Endothelial cell of umbilical vein (primary cell): ENCODE measurements at regions not wholly inside any gene's neighbourhood (a gene's known extent, or its start where the extent isn't known, plus 50 kb on each side); places are given as distances from the start of the nearest gene placed in this dataset.

Source experiments
- BruUV-seq: library from RNA; stranded (reverse); fragments of 400-500 nt; replicated peaks from 2 replicates; lab custom pipeline; 2021; lab: Mats Ljungman, UMichigan
- CTCF ChIA-PET: fragments of 300-600, 350-600 bp; sonication (Branson Sonifier 250); formaldehyde crosslinking; loops from one replicate; lab custom pipeline; 2021; ENCODE audit warnings: antibody characterized with exemption, inconsistent platforms; lab: Charles Lee
- POLR2A ChIA-PET: fragments of 300-600, 350-600 bp; sonication (Branson Sonifier 250); formaldehyde crosslinking; loops from one replicate; lab custom pipeline; 2021; ENCODE audit warnings: antibody characterized with exemption, inconsistent platforms; lab: Charles Lee
- DNase-seq: peaks from one replicate; pipeline ENCODE4 v3.0.0-alpha.2; 2011; ENCODE audit warnings: low read depth, low spot score
- FAIRE-seq: peaks from 2 replicates; lab custom pipeline; 2011; peaks lifted over from hg19 to GRCh38; lab: Jason Lieb, UNC
- H2AFZ ChIP-seq: 2 replicates; pipeline ENCODE4 v1.6.0; 2012; ENCODE audit warnings: low read depth, low read length, control low read depth, inconsistent platforms
- H3K27ac ChIP-seq: 2 replicates; pipeline ENCODE4 v1.5.1; 2011; ENCODE audit warnings: low read depth, mild to moderate bottlenecking, control low read depth, low read length, moderate library complexity; ENCODE audit not compliant: insufficient read depth
- H3K27me3 ChIP-seq, 2 experiments: 2 replicates each; pipeline versions ENCODE4 v1.6.0 to v1.6.1; 2011; ENCODE audit warnings: low read length in 2 of 2, mixed read lengths in 1 of 2; ENCODE audit not compliant: control insufficient read depth in 2 of 2, insufficient read depth in 2 of 2
- H3K36me3 ChIP-seq, 2 experiments: 2 replicates in 1 of 2; 3 replicates in 1 of 2; pipeline ENCODE4 v1.5.1; 2011; ENCODE audit warnings: low read length in 2 of 2, mild to moderate bottlenecking in 1 of 2, moderate library complexity in 1 of 2; ENCODE audit not compliant: control insufficient read depth in 2 of 2, insufficient read depth in 2 of 2; ENCODE audit errors: extremely low read depth in 1 of 2
- H3K4me1 ChIP-seq: 3 replicates; pipeline ENCODE4 v1.5.1; 2011; ENCODE audit warnings: mild to moderate bottlenecking, low read length; ENCODE audit not compliant: control insufficient read depth, insufficient read depth; ENCODE audit errors: extremely low read depth
- H3K4me2 ChIP-seq: 2 replicates; pipeline ENCODE4 v1.6.1; 2011; ENCODE audit warnings: low read length, control low read depth, mixed read lengths; ENCODE audit not compliant: insufficient read depth
- H3K4me3 ChIP-seq, 3 experiments: fragments of 200-600 bp in 1 of 3; sonication (generic), shearing (Covaris generic) in 1 of 3; replicated peaks in 1 of 3; 2 replicates each; pipeline ENCODE4 v1.5.1; 2011 to 2016; ENCODE audit warnings: control low read depth in 3 of 3, low read length in 3 of 3, mild to moderate bottlenecking in 2 of 3, inconsistent platforms in 1 of 3, low read depth in 1 of 3, moderate library complexity in 1 of 3; ENCODE audit not compliant: insufficient read depth in 1 of 3
- H3K79me2 ChIP-seq: 2 replicates; pipeline ENCODE4 v1.6.0; 2012; ENCODE audit warnings: low read length, inconsistent platforms; ENCODE audit not compliant: control insufficient read depth, insufficient read depth
- H3K9ac ChIP-seq: replicated peaks from 2 replicates; pipeline ENCODE3; 2011; ENCODE audit warnings: low read length, control low read depth; ENCODE audit not compliant: insufficient read depth; ENCODE audit errors: extremely low read depth
- H3K9me1 ChIP-seq: replicated peaks from 3 replicates; pipeline ENCODE4 v1.6.0; 2011; ENCODE audit warnings: mild to moderate bottlenecking, low read length; ENCODE audit not compliant: control insufficient read depth, insufficient read depth; ENCODE audit errors: extremely low read depth
- H3K9me3 ChIP-seq: replicated peaks from 2 replicates; pipeline ENCODE4 v1.5.1; 2012; ENCODE audit warnings: low read length, inconsistent platforms; ENCODE audit not compliant: control insufficient read depth, insufficient read depth
- H4K20me1 ChIP-seq: replicated peaks from 2 replicates; pipeline ENCODE3; 2011; ENCODE audit warnings: mild to moderate bottlenecking, low read length; ENCODE audit not compliant: control insufficient read depth, insufficient read depth; ENCODE audit errors: extremely low read depth
- CTCF ChIP-seq, 2 donors: IDR thresholded peaks; 1 replicate in 1 of 2; 2 replicates in 1 of 2; pipeline ENCODE4 v1.5.1; 2011; ENCODE audit warnings: low read length in 2 of 2, mild to moderate bottlenecking in 2 of 2, moderate library complexity in 2 of 2, control low read depth in 1 of 2, inconsistent platforms in 1 of 2, low read depth in 1 of 2; ENCODE audit not compliant: insufficient read depth in 1 of 2; ENCODE audit errors: extremely low read depth in 1 of 2
- EZH2 ChIP-seq: IDR thresholded peaks from 2 replicates; pipeline ENCODE4 v1.6.1; 2012; ENCODE audit warnings: borderline replicate concordance, low read depth, mild to moderate bottlenecking, moderate library complexity, low read length, inconsistent platforms; ENCODE audit not compliant: severe bottlenecking
- FOS ChIP-seq: IDR thresholded peaks from 2 replicates; pipeline ENCODE4 v1.6.1; 2011; ENCODE audit warnings: mild to moderate bottlenecking, low read length, moderate library complexity, borderline replicate concordance; ENCODE audit not compliant: insufficient read depth
- JUN ChIP-seq: IDR thresholded peaks from 2 replicates; pipeline ENCODE4 v1.6.1; 2011; ENCODE audit warnings: borderline replicate concordance, low read depth; ENCODE audit not compliant: insufficient read length, insufficient read depth
- MAX ChIP-seq: IDR thresholded peaks from 2 replicates; pipeline ENCODE4 v1.6.1; 2011; ENCODE audit not compliant: insufficient read depth, insufficient read length
- MYC ChIP-seq: IDR thresholded peaks from one replicate; pipeline ENCODE4 v1.6.1; 2011; ENCODE audit warnings: mild to moderate bottlenecking, low read depth, low read length
- POLR2A ChIP-seq: IDR thresholded peaks from 2 replicates; pipeline ENCODE4 v1.6.1; 2012; ENCODE audit warnings: low read depth, mild to moderate bottlenecking, control low read depth, low read length
- dilution Hi-C: fragments of 300-500 bp; cut with MboI; formaldehyde crosslinking; loops from one replicate; pipeline ENCODE4 v1.15.0; 2019; ENCODE audit warnings: low sequenced_read_pairs; ENCODE audit not compliant: extremely low pct_ligation_motif_present
- intact Hi-C: fragments of 100-400 bp; cut with micrococcal nuclease; formaldehyde crosslinking; loops from one replicate; pipeline ENCODE4 v1.10.0; 2022

- dilution Hi-C loops (no loop called here), intact Hi-C loops (no loop called here)
- H4K20me1 ChIP-seq = no peaks in the 10 kb centered on the region
- no peaks in the 10 kb centered on the region for H3K27me3 ChIP-seq
- H3K79me2 ChIP-seq = no peaks in the 10 kb centered on the region
- no peaks in the 10 kb centered on the region for H3K9me1 ChIP-seq
- H2AFZ ChIP-seq = no peak overlapping the region
- ChIA-PET POLR2A (no interaction called here), CTCF (interaction anchor here (1.1 to 2.1 kb wide), 3 partner anchors 27 to 193 kb away, joined by 3 to 6 read pairs (median 4); no protein-coding TSS in a partner anchor)
- DNase-seq (no peak), FAIRE-seq (no peak)
- no TSS peak for BruUV-seq
- no peaks in the 10 kb centered on the region for H3K9me3 ChIP-seq
- H3K4me3 ChIP-seq = no peak overlapping the region
- H3K4me2 ChIP-seq = no peak overlapping the region
- peaks cover 32% of the 10 kb centered on the region for H3K4me1 ChIP-seq
- TF ChIP-seq JUN (no peak), MYC (no peak), POLR2A (no peak), EZH2 (no peak), FOS (no peak), MAX (no peak), CTCF (IDR thresholded peaks at IDR 0.05; ENCODE audit: extremely low read depth in 1 of 2, insufficient read depth in 1 of 2, low read depth in 1 of 2, low read length in 2 of 2) (no peak)
- no peaks in the 10 kb centered on the region for H3K36me3 ChIP-seq
- H3K9ac ChIP-seq = no peak overlapping the region
- H3K27ac ChIP-seq = no peak overlapping the region
Measured at GRCh38 chr15:70273808-70274207, 176.1 kb upstream of the TLE3 start.
